HG02678 (cell line): ENCODE measurements at regions not wholly inside any gene's neighbourhood (a gene's known extent, or its start where the extent isn't known, plus 50 kb on each side); places are given as distances from the start of the nearest gene placed in this dataset.

Experiments used
- ATAC-seq: cut with Tn5 transposase; IDR thresholded peaks from one replicate; pipeline ENCODE4 v1.9.1; 2021; ENCODE audit warnings: mild to moderate bottlenecking, moderate library complexity; ENCODE audit not compliant: unreplicated experiment

DNA sequence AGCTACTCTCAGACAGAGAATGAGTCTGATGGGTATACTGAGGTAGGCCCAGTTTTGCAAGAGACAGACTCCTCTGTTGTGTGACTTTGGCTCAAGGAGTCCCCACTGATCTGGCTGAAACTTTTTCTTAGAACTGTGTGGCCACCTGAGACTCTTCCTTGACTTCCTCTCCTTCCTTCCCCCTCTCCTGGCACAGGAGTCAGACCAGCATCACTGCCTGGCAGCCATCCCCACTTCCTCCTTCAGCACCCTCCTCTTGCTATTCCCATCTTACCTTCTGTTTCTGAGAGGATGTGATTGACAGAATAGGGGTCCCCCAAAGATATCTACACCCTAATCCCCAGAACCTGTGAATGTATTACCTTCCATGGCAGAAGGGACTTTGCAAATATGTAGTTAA is 351.1 kb downstream of the MN1 start:
- no peak for ATAC-seq

DNA sequence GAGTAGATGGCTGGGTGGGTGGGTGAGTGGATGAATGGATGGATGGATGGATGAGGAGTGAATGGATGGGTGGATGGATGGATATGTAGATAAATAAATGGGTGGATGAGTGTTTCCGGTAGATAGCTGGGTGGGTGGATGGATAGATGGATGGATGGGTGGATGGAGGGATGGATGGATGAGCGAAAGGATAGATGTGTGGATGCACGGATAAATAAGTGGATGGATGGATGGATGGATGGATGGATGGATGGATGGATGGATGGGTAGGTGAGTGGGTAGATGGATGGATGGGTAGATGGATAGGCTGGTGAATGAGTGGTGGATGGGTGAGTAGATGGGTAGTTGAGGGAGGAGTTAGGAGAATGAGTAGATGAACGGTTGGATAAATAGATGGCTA is 349.3 kb downstream of the MN1 start:
- no peak for ATAC-seq

DNA sequence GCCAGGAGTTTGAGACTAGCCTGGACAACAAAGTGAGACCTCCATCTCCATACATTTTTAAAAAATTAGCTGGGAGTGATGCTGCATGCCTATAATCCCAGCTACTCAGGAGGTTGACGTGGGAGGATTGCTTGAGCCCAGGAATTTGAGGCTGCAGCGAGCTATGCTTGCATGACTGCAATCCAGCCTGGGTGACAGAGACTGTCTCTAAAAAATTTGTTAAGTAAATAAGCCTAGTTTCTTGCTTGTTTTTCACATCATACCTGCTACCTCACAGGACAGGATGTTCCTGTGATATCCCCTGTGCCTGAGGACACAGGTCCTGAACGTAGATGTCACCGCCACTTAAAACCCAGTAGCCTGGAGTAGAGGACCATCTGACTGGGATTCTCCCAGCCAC is 348.6 kb downstream of the MN1 start:
- no peak for ATAC-seq

DNA sequence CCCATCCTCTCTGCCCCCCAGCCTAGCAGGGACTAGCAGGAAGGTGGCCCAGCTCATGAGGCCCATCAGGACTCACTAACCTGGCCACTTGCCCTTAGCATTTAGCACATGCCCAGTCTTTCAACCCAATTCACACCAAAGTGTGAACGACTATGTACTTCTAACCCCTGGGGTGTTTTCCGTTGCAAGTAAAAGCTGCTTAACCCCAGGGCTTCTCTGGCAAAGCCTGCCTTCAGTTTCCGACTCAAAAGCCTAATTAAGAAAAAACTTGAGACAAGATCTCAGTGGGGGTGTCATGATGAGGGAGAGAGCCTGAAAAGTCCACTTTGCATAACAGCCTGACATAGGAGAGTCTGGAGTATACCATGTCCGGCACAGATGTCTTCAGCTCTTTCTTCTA is 347.8 kb downstream of the MN1 start:
- no peak for ATAC-seq

DNA sequence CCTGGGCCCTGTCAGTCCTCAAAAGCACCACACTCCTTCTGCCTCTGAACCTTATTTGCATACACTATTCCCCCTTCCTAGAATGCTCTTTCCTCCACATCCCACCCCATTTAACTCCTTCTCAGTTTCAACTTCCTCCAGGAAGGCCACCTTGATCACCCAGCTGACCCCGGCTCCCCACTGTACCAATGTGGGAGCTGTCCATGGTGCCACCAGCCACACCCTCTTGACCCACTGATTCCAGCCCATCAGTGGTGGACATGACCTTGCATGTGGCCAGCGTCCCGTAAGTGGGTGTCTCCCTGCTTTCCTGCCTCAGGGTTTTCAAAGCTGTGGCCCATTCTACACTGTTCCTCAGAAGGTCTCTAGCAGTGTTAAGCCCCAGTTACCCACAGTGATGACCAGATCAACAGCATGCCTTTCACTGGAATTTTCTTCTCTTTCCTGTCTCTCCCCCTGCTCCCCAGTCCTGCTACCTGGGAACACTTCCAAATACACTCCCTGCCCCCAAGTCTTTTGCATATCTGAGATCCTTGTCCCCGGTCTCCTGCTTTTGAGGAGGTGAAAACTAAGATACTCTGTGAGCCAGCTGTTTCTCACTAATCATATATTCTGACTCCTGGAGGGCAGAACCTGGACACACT is 346.6 kb downstream of the MN1 start:
- no peak for ATAC-seq

DNA sequence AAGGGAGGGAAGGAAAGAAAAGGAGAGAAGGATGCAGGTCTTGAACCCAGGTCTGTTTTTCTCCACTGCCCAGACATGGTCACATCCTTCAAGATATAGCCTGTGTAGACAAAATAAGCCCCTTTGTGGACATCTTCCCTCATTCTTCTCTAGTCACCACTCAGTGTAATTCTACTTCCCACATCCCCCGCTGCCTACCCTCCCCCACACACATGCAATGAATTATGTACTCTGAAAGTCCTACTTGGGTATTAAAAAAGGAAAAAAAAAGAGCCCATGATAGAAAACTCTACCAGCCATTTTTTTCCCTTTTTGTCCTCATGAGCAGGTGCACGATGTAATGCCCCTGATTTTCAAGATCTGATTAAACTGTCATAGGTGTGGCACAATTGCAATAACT is 346.0 kb downstream of the MN1 start:
- ATAC-seq: no peak

DNA sequence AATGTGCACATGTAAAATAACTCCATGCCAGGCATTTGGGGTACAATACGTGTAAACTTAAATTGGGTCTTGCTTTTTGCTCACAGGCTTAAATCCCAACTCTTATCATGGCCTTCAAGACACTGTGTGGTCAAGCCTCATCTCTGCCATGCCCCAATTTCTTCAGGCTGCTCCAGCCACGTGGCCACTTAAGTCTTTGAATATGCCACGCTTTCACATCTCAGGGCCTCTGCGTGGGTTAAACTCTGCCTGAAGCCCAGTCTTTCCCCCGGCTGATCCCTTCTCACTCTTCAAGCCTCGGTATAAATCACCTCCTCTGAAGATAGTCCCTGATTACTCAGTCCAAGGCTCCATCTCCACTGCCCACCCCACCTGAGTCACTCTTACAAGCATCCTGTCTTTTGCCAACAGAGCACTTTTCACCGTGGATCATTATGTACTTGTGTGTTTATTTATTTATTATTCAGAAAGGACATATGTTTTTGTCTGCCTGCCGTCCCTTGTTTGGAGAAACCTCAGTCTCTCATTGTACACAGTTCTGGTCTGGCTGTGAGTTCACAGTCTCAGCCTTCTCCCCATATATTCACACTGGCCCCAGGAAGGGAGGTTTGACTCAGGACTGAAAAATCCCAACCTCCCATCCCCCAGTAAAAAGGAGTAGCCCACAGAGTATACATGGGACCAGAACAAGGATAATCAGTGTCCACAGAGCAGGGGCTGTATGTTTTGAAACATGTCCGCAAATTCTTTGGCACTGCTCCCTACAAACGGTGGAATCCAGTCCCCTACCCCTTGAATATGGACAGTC is 344.7 kb downstream of the MN1 start:
- ATAC-seq: no peak

DNA sequence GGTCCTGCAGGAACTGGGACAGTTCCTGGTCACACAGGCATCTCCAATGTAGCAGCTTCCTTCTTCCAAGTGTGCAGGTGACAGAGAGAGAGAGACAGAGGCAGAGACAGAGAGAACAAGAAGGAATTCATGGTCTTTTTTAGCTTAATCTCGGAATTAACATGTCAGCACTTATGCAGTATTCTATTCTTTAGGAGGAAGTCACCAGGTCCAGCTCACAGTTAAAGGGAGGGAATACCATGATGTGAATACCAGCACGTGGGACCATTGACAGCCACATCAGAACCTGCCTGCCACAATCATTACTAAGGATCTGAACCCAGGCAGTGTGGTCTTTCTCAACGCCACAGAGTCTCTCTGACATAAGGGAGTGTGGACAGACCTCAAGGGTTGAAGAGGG is 341.6 kb downstream of the MN1 start:
- ATAC-seq: no peak

DNA sequence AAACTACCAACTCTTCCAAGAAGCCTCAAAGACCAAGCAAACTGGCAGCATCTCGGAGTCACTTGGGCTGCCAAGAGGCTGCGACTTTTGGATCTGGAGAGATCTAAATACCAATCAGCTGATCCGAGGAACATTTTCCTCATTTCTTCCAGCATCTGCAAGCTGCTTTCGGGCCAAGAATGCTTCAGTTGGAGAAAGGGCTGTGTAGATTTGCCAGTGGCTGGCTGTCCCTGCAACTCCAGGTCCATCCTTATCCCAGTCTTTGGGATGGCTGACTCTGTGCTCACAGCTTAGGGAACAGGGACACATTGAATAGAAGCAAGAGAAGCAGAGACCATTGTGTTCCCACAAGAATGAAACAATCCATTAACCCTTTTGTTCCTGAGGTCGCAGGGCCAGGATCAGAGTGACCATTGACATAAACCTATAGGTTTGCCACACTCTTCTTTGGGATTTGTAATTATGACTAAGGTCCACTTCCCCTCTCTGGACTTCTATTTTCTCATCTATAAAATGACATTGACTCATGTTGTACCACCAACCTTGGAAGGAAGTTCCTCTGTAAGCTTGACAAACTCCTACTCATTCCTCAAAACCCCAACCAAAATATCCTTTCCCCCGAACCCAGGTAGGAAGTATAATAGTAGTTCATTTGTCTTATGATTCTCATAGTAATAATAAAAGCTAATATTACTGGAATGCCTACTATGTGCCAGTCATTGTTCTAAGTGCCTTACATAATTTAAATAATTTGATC is 340.8 kb downstream of the MN1 start:
- ATAC-seq: no peak

DNA sequence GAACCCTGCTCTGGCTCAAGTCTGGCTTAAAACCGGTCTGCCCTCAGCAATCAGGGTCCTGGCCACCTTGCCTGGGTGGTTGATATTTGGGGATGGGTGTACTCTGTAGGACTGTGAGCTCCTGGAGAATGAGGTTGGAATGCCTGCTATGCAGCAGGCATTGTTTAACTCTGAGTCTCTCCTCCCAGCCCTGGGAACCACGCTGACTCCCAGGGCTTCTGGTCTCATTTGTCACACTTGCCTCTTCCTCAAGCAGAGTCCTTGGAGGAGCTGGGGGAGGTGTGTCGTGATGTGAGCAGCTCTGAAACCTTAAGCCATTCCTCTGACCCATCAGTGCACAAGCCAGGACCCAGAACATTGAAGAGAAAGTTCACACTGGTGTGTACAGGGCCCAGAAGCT is 340.1 kb downstream of the MN1 start:
- no peak for ATAC-seq

DNA sequence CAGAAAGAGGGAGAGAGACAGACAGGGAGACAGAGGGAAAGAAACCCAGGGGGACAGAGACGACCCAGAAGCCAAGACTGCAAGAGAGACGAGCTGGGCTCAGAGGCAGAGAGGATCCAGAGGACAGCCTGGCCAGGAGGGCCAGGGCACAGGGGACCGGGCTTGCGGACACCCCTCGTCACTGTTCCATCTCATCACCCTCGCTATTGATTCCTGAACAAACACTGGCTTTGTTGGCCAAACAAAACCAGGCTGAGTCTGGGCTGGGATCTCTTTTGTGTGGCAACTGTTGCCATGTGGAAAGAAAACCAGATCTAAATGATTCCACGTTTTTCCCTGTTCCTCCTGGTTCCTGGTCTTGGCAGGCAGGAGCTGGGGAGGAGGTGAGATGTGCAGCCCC is 339.4 kb downstream of the MN1 start:
- no peak for ATAC-seq

DNA sequence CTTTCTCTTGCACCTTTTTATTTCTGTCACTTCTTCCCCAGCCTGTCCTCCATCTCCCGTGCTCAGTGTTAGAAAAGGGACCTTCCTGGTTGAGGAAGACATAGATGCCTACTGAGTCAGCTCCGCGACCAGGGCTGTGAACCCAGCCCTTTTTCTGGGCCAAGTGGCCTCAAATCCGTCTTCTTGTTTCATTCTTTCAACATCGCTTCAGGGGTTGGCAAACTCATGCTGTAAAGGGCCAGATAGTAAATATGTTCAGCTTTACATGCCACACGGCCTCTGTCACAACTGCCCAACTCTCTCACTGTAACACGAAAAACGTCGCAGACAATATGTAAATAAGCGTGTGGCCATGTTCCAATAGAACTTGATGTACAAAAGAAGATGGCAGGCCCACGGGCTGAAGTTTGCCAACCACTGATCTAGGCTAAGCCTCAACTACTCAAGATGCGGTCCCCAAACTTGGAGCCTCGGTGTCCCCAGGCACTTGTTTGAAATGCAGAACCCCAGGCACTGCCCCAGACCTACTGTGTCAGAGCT is 338.4 kb downstream of the MN1 start:
- no peak for ATAC-seq

DNA sequence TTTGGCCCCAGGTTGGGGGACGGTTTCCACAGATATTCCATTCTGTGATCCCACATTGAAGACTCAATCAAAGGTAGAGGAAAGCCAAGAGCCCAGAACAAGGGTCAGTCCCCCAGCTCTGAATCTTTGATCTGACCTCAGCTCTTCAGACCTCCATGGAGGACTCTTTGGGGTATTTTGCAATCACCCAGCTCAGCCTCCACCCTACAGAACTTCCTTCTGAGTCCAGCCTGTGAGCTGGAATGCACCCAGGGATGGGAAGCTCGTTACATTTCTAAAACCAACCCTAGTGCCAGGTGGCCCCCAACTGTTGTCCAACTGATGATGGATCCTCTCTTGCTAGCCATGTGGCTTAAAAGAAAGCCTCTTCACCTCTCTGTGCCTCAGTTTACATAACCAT is 335.3 kb downstream of the MN1 start:
- no peak for ATAC-seq

DNA sequence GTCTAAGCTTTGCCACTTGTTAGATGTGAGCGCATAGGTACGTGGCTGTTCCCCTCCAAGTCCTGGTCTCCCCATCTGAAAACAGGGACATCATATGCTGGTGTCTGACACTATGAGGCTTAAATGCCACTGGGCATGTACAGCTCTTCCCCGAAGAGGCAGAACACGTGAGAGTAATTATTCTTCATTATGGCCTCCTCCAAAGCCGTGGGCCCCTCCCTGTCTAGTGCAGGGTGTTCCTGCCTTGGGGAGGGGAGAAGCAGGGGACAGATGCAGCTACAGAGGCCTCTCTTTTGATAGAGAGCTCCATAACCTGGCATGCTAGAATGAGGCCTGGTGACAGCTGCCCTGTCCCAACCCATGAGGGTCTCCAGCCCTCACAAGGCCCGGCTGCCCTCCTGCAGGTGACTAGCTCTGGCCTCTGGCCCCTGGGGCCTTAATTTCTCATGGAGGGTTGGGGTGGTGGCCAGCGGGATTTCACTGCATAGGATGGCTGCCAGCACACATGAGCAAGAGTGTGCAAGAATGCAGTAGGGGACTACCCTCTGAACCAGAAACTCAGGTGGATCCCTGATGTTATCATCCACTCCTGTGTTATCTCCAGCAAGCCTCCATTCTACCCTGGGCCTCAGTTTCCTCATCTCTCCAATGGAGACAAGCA is 334.6 kb downstream of the MN1 start:
- ATAC-seq: no peak

DNA sequence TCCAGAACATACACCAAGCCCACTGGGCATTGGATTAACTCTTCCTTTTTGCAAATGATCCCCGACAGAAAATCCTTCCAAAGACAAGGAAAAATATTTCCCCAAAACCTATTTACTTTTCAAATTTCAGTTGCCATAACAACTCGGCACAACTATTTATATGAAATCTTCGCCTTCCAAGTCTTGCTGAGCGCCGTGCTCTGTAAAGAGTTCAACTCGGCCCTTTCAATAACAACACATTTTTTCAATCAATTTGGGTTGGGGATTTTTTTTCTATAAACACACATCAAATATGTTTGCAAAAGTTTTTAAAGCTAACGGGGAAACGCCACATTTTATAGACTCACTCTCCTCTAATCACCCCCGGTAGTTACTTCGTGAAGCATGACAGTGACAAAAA is 333.8 kb downstream of the MN1 start:
- ATAC-seq: no peak

DNA sequence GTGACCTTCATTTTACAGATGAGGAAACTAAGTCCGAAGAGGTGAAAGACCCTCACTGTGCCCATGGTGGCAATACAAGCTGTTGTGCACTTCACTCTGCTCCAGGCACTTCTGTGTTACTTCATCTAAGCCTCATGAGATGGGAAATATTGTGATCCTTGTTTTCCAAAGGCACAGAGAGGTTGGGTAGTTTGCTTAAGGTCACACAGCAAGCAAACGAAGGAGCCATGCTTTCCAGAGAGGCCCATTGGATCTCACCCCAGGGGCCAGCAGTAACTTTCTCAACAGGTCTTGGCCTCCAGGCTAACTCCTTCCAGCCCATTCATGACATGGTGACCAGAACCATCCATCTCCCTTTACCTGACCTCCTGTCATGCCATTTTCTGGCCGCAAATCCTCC is 332.8 kb downstream of the MN1 start:
- no peak for ATAC-seq

DNA sequence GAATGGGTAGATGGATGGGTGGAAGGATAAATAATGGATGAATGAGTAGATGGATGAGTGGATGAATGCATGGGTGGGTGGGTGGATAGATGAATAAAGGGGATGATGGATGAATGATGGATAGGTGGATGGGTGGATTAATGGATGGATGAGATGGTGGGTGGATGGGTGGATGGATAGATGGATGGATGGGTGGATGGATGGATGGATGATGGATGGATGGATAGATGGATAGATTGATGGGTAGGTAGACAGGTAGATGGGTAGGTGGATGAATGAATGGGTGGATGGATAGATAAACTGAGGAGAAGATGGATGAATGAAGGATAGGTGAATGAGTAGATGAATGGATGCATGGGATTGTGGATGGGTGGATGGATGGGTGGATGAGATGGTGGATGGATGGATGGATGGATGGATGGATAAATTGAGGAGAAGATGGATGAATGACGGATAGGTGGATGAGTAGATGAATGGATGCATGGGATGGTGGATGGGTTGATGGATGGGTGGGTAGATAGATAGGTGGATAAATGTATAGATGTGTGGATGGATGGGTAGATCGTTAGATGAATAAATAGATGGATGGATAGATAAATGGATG is 331.3 kb downstream of the MN1 start:
- ATAC-seq: no peak

DNA sequence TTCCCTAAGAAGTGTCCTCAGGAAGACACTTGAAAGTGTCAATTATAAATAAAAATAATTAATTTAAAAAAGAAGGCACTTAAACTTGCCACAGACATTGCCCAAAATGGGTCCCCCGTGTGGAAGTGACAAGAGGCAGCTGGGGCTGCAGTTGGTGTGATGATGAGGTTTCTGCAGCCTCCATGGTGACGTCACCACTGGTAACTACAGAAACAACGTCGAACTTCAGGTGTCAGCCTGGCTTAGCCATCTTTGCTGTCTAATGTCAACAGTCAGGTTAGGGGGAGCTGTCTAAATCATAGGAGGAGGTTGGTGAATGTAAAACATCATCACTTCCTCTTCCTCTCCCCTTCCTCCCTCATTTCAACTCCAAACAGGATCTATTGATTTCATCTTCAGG is 328.6 kb downstream of the MN1 start:
- no peak for ATAC-seq

DNA sequence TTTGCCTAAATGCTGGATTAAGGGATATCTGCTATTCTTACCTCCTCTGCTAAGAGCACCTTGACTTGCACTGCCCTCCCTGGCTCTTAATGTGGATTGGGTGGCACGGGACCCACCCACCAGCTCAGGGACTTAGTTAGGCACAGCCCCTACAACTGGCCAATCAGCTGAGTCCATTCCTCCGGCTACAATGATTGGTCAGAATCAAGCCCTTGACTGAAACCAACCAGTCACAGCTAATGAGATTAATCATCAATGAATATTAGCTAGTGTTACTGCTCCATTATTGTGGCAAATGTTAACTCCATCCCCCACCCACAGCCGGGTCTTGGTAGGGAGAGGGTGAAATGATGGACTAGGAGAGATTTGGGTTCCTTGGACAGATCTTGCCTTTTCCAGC is 328.0 kb downstream of the MN1 start:
- no peak for ATAC-seq

DNA sequence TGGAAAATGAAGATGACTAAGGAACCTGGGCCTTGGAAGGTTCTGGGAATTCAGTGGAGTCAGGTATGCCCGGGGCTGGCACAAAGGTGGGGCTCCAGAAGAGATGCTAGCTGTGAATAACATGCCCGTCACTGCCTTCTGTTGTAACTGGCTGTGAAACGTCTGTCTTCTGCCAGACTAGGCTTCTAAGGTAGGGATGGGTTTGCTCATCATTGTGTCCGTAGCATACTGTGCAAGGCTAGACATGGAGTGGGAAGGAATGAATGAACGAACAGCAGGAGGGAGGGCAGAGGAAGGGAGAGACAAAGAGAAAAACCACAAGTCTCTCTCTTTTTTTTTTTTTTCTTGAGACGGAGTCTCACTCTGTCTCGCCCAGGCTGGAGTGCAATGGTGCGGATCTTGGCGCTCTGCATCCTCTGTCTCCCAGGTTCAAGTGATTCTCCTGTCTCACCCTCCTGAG is 327.4 kb downstream of the MN1 start:
- ATAC-seq: no peak
